ENCODE measurements at regions not wholly inside any gene's neighbourhood (a gene's known extent, or its start where the extent isn't known, plus 50 kb on each side); places are given as distances from the start of the nearest gene placed in this dataset.

DNA sequence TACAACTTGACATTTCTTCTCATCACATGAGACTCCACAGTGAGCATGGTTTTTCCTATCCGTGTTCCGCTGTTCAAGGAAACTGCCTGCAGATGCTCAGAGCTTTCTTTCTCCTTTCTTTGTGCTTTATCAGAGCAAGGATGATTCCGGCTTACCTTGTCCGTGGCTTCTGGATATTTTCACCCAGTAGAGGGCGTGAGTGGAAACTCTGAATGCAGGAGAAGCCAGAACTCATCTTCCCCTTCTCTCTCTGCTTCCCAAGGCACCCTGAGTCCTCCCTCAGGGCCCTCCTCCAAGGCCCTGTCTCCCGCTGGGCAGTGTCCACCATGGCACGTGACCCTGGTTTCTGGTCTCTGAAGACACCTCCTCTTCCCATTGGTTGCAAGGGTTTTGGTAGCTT is 721.1 kb upstream of the RBFOX1 start:
- no peak for TF ChIP-seq CTCF (conservative IDR thresholded peaks at IDR 0.05; ENCODE audit: low read depth, low read length)
- H3K4me3 ChIP-seq (ENCODE audit: low read length), result no peak overlapping the region
- DNase-seq (ENCODE audit: low read depth), result no peak

DNA sequence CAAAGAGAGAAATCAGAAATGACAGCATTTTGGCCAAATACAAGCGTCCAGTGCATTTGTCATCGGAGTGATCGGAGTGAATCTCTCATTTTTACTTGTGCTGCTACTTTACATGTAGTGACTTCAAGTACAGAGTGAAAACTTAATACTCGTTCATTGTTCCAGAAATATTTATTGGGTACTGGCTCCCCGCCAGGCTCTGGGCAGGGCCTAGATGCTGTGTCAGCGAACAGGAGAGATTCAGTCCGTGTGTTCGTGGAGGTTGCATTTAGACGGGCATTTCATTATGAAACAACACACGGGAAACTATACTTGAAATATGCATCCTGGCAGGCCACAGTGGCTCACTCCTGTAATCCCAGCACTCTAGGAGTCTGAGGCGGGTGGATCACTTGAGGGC is 727.2 kb upstream of the RBFOX1 start:
- TF ChIP-seq CTCF (conservative IDR thresholded peaks at IDR 0.05; ENCODE audit: low read depth, low read length), result no peak
- no peak overlapping the region for H3K4me3 ChIP-seq (ENCODE audit: low read length)
- DNase-seq (ENCODE audit: low read depth), result no peak

GRCh38 chr16:6603780-6604325 is 728.8 kb upstream of the RBFOX1 start:
- no peak overlapping the region for H3K4me3 ChIP-seq (ENCODE audit: low read length)
- TF ChIP-seq CTCF (conservative IDR thresholded peaks at IDR 0.05; ENCODE audit: low read depth, low read length), result no peak
- DNase-seq (ENCODE audit: low read depth), result no peak

- no peak overlapping the region for H3K4me3 ChIP-seq (ENCODE audit: low read length)
- TF ChIP-seq CTCF (conservative IDR thresholded peaks at IDR 0.05; ENCODE audit: low read depth, low read length), result no peak
- DNase-seq (ENCODE audit: low read depth), result no peak
These were observed 730.2 kb upstream of the RBFOX1 start for GRCh38 chr16:6602405-6602804.

DNA sequence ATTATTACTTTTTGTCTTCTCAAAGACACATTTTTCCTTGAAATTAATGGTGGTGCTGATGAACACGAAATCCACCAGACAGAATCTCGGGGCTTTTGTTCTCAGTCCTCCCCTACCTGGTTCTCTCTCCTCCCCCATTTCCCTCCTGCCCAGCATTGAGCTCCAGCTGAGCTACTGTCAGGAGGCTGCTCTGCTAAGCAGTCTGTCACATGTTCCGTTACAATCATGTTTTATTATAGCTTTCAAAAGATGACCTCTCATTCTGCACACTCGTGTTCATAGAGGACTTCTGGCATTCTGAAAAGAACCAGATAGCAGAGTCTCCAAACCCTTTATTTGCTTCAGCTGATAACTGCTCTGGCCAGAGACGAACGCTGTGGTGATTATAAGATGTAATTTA is 732.5 kb upstream of the RBFOX1 start:
- no peak overlapping the region for H3K4me3 ChIP-seq (ENCODE audit: low read length)
- TF ChIP-seq CTCF (conservative IDR thresholded peaks at IDR 0.05; ENCODE audit: low read depth, low read length), result no peak
- DNase-seq (ENCODE audit: low read depth), result no peak

DNA sequence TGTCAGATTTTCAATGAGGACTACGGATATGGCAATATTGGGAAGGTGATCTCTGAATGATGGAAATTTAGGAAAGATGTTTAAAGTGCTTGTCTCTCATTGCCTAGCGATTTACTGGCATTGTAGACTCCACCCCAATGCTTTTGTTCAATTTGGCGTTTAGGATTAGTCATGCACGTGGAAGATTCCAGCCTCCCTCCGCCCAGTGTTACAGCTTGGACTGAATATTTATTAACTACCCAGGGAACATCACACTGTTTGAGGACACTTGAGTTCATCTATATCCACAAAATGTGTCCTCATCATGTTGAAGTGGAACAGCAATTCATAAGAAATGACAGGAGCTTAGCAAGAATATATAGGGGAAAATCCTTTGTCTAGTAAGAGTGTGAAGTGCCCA is 738.8 kb upstream of the RBFOX1 start:
- no peak for TF ChIP-seq CTCF (conservative IDR thresholded peaks at IDR 0.05; ENCODE audit: low read depth, low read length)
- no peak overlapping the region for H3K4me3 ChIP-seq (ENCODE audit: low read length)
- DNase-seq (ENCODE audit: low read depth), result no peak

- no peak for TF ChIP-seq CTCF (conservative IDR thresholded peaks at IDR 0.05; ENCODE audit: low read depth, low read length)
- H3K4me3 ChIP-seq (ENCODE audit: low read length), result no peak overlapping the region
- no peak for DNase-seq (ENCODE audit: low read depth)
These were observed 756.0 kb upstream of the RBFOX1 start for GRCh38 chr16:6576606-6577005.
